Smooth muscle cell (in vitro differentiated cells): ENCODE measurements at regions not wholly inside any gene's neighbourhood (a gene's known extent, or its start where the extent isn't known, plus 50 kb on each side); places are given as distances from the start of the nearest gene placed in this dataset.

Experiments
- DNase-seq: peaks from one replicate; lab custom pipeline; 2025; ENCODE audit not compliant: unreplicated experiment; lab: John Stamatoyannopoulos, UW
- H2AFZ ChIP-seq: fragments of 200-600 bp; sonication (generic); 2 replicates; pipeline ENCODE4 v1.6.0; 2016; ENCODE audit warnings: antibody characterized with exemption, low read depth, mild to moderate bottlenecking
- H3F3A ChIP-seq: fragments of 200-600 bp; sonication (generic); 2 replicates; pipeline ENCODE4 v1.6.0; 2017; ENCODE audit warnings: antibody characterized with exemption, low read depth
- H3K27ac ChIP-seq: fragments of 200-600 bp; sonication (generic); 2 replicates; pipeline ENCODE4 v1.5.1; 2016; ENCODE audit warnings: low read depth, mild to moderate bottlenecking
- H3K27me3 ChIP-seq: fragments of 200-600 bp; sonication (generic); 2 replicates; pipeline ENCODE4 v1.6.1; 2016; ENCODE audit warnings: low read depth, mild to moderate bottlenecking
- H3K36me3 ChIP-seq: fragments of 200-600 bp; sonication (generic); 2 replicates; pipeline ENCODE4 v1.5.1; 2016; ENCODE audit warnings: low read depth
- H3K4me1 ChIP-seq: fragments of 200-600 bp; sonication (generic); 2 replicates; pipeline ENCODE4 v1.5.1; 2016; ENCODE audit warnings: low read depth
- H3K4me2 ChIP-seq: fragments of 200-600 bp; sonication (generic); 2 replicates; pipeline ENCODE4 v1.6.0; 2016; ENCODE audit warnings: mild to moderate bottlenecking
- H3K4me3 ChIP-seq: fragments of 200-600 bp; sonication (generic); 2 replicates; pipeline ENCODE4 v1.5.1; 2016; ENCODE audit warnings: mild to moderate bottlenecking
- H3K79me2 ChIP-seq: fragments of 200-600 bp; sonication (generic); 2 replicates; pipeline ENCODE4 v1.6.0; 2016; ENCODE audit warnings: low read depth, mild to moderate bottlenecking
- H3K9ac ChIP-seq: fragments of 200-600 bp; sonication (generic); 2 replicates; pipeline ENCODE4 v1.6.0; 2016; ENCODE audit warnings: low read depth
- H3K9me3 ChIP-seq: fragments of 200-600 bp; sonication (generic); replicated peaks from 2 replicates; pipeline ENCODE4 v1.5.1; 2016; ENCODE audit warnings: low read depth
- H4K20me1 ChIP-seq: fragments of 200-600 bp; sonication (generic); 2 replicates; pipeline ENCODE4 v1.6.0; 2016; ENCODE audit warnings: low read depth
- WGBS: methylation state at CpG from one replicate; pipeline ENCODE4 v1.1.7; 2016; ENCODE audit warnings: low lambda C conversion rate; 5-methylcytosine and 5-hydroxymethylcytosine counted together
- TF ChIP-seq, protein P1 (sequence below): fragments of 200-600 bp; sonication (generic); IDR thresholded peaks from 2 replicates; pipeline ENCODE4 v1.5.1; 2017; ENCODE audit warnings: borderline replicate concordance, mild to moderate bottlenecking, antibody characterized with exemption; ENCODE audit not compliant: insufficient read depth, poor library complexity, severe bottlenecking

DNA sequence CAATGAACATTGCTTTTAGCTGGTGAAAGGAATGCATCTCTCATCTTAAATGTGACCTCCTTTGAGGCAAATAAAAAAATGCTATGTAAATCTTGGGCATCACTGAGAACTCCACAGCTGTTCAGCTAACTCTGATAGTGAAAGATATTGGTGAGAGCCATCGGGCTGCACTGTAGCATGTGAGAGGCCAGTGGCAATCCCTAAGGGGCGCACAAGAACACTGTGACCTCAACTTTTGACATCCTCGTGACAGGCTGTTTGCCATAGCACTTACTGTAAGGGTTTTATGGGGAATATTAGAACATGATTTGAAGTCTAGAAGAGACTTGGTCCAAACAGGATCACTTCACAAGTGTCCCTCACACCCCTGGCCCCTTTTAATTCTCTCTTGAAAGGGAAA is 697.9 kb downstream of the MCTP2 start:
- Histone ChIP-seq H3K27me3 (no peaks in the 10 kb centered on the region), H3F3A (no peaks in the 10 kb centered on the region), H3K4me1 (no peaks in the 10 kb centered on the region), H3K36me3 (no peaks in the 10 kb centered on the region), H3K4me2 (no peak overlapping the region), H3K9me3 (no peaks in the 10 kb centered on the region), H2AFZ (no peak overlapping the region), H3K9ac (no peak overlapping the region), H3K27ac (no peak overlapping the region), H3K79me2 (no peaks in the 10 kb centered on the region), H4K20me1 (no peaks in the 10 kb centered on the region), H3K4me3 (no peak overlapping the region)
- TF ChIP-seq, protein P1, sequence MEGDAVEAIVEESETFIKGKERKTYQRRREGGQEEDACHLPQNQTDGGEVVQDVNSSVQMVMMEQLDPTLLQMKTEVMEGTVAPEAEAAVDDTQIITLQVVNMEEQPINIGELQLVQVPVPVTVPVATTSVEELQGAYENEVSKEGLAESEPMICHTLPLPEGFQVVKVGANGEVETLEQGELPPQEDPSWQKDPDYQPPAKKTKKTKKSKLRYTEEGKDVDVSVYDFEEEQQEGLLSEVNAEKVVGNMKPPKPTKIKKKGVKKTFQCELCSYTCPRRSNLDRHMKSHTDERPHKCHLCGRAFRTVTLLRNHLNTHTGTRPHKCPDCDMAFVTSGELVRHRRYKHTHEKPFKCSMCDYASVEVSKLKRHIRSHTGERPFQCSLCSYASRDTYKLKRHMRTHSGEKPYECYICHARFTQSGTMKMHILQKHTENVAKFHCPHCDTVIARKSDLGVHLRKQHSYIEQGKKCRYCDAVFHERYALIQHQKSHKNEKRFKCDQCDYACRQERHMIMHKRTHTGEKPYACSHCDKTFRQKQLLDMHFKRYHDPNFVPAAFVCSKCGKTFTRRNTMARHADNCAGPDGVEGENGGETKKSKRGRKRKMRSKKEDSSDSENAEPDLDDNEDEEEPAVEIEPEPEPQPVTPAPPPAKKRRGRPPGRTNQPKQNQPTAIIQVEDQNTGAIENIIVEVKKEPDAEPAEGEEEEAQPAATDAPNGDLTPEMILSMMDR: no peak
- DNase-seq: no peak
- WGBS: 87% methylated on average over 3 of the region's 3 CpGs

DNA sequence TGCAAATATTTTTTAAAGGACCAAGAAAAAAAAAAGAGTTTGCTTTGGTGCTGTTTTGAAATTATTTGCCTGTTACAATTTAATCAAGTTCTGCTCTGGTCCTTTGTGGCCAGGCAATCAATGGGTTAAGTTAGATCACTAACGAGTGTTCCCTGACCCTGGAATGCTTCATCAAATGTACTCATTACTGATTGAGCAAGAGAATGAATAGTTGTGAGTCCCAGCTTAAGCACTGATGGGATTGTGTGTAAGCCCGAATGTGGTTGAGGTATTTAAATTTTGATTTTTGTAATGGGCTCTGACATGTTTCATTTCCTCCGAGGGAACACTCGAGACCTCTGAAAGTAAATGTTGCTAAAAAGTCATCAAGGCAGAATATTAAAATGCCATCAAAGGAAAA is 699.1 kb downstream of the MCTP2 start:
- Histone ChIP-seq H3K27me3 (no peaks in the 10 kb centered on the region), H3K36me3 (no peaks in the 10 kb centered on the region), H2AFZ (no peak overlapping the region), H4K20me1 (no peaks in the 10 kb centered on the region), H3K4me2 (no peak overlapping the region), H3K79me2 (no peaks in the 10 kb centered on the region), H3F3A (no peaks in the 10 kb centered on the region), H3K27ac (no peak overlapping the region), H3K4me3 (no peak overlapping the region), H3K9me3 (no peaks in the 10 kb centered on the region), H3K4me1 (no peaks in the 10 kb centered on the region), H3K9ac (no peak overlapping the region)
- no peak for DNase-seq
- TF ChIP-seq, protein P1: no peak
- 74% methylated on average over 4 of the region's 4 CpGs for WGBS

DNA sequence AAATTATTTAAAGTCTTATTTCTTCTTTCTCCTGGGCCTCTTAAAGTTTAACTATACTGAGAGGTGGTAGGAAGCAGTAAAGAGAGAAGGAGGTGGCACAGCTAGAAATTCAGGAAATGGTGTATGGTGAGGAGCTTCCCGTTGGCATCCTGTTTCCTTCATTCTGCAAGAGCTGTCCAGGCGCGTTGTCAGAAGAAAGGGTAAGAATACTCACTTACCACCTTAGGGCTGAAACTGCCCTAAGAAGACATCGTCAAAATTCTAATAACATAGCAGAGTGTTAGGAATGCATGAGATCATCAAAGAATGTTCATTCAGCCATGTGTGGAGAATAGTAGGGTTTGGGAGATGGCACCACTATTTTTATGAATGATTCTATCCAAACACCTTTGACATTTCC is 699.6 kb downstream of the MCTP2 start:
- H3K4me1 ChIP-seq: no peaks in the 10 kb centered on the region
- no peak for DNase-seq
- no peak overlapping the region for H3K9ac ChIP-seq
- H3K79me2 ChIP-seq: no peaks in the 10 kb centered on the region
- no peak overlapping the region for H3K4me2 ChIP-seq
- 96% methylated on average over 4 of the region's 4 CpGs for WGBS
- no peak overlapping the region for H3K4me3 ChIP-seq
- TF ChIP-seq, protein P1: no peak
- no peaks in the 10 kb centered on the region for H3F3A ChIP-seq
- no peak overlapping the region for H3K27ac ChIP-seq
- H4K20me1 ChIP-seq: no peaks in the 10 kb centered on the region
- no peaks in the 10 kb centered on the region for H3K27me3 ChIP-seq
- no peak overlapping the region for H2AFZ ChIP-seq
- no peaks in the 10 kb centered on the region for H3K9me3 ChIP-seq
- no peaks in the 10 kb centered on the region for H3K36me3 ChIP-seq

DNA sequence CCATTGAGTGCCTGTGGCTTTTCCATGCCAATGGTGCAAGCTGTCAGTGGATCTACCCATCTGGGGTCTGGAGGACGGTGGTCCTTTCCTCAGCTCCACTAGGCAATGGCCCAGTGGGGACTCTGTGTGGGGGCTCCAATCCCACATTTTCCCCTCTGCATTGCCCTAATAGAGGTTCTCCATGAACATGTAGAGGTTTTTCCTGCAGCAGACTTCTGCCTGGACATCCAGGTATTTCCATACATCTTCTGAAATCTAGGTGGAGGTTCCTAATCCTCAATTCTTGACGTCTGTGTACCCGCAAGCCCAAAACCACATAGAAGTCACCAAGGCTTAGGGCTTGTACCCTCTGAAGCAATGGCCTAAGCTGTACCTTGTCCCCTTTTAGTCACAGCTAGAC is 703.1 kb downstream of the MCTP2 start:
- Histone ChIP-seq H3K79me2 (no peaks in the 10 kb centered on the region), H4K20me1 (no peaks in the 10 kb centered on the region), H2AFZ (no peak overlapping the region), H3K4me3 (no peak overlapping the region), H3F3A (no peaks in the 10 kb centered on the region), H3K27ac (no peak overlapping the region), H3K9me3 (no peaks in the 10 kb centered on the region), H3K4me2 (no peak overlapping the region), H3K27me3 (no peaks in the 10 kb centered on the region), H3K36me3 (no peaks in the 10 kb centered on the region), H3K4me1 (no peaks in the 10 kb centered on the region), H3K9ac (no peak overlapping the region)
- TF ChIP-seq, protein P1: no peak
- whole genome bisulfite sequencing: 96% methylated on average over 3 of the region's 3 CpGs
- no peak for DNase-seq
